ENCODE measurements at regions not wholly inside any gene's neighbourhood (a gene's known extent, or its start where the extent isn't known, plus 50 kb on each side); places are given as distances from the start of the nearest gene placed in this dataset.

- DNase-seq = no peak
Observed at GRCh38 chr20:40770564-40771307, 81.7 kb upstream of the MAFB start.

- no peak for DNase-seq
Observed at GRCh38 chr20:40771308-40771610, 82.2 kb upstream of the MAFB start.

GRCh38 chr20:40771848-40772511 lies 82.9 kb upstream of the MAFB start:
- no peak for DNase-seq

- no peak for DNase-seq
Observed at GRCh38 chr20:40773376-40773775, 84.3 kb upstream of the MAFB start.

GRCh38 chr20:40774252-40774651 lies 85.2 kb upstream of the MAFB start:
- DNase-seq = no peak

GRCh38 chr20:40775561-40776146 lies 86.6 kb upstream of the MAFB start:
- DNase-seq = no peak

GRCh38 chr20:40776466-40777457 lies 87.7 kb upstream of the MAFB start:
- no peak for DNase-seq

GRCh38 chr20:40777653-40778052 lies 88.6 kb upstream of the MAFB start:
- DNase-seq = no peak

- DNase-seq = no peak
Observed at GRCh38 chr20:40778894-40779496, 90.0 kb upstream of the MAFB start.

- DNase-seq = no peak
Observed at GRCh38 chr20:40781327-40782042, 92.4 kb upstream of the MAFB start.

- no peak for DNase-seq
Observed at GRCh38 chr20:40782043-40782368, 93.0 kb upstream of the MAFB start.

GRCh38 chr20:40785346-40785745 lies 96.3 kb upstream of the MAFB start:
- no peak for DNase-seq

GRCh38 chr20:40786336-40786735 lies 97.3 kb upstream of the MAFB start:
- DNase-seq = no peak

GRCh38 chr20:40787941-40788340 lies 98.9 kb upstream of the MAFB start:
- no peak for DNase-seq

GRCh38 chr20:40797425-40797824 lies 108.4 kb upstream of the MAFB start:
- DNase-seq = no peak

GRCh38 chr20:40798066-40798465 lies 109.0 kb upstream of the MAFB start:
- no peak for DNase-seq

- DNase-seq = no peak
Observed at GRCh38 chr20:40802886-40803285, 113.8 kb upstream of the MAFB start.

GRCh38 chr20:40803381-40803780 lies 114.3 kb upstream of the MAFB start:
- no peak for DNase-seq

- DNase-seq = no peak
Observed at GRCh38 chr20:40805592-40805991, 116.6 kb upstream of the MAFB start.

GRCh38 chr20:40806929-40807820 lies 118.1 kb upstream of the MAFB start:
- DNase-seq = no peak

GRCh38 chr20:40807821-40808170 lies 118.8 kb upstream of the MAFB start:
- no peak for DNase-seq
